Lower leg skin (tissue), 4 donors: ENCODE measurements at regions not wholly inside any gene's neighbourhood (a gene's known extent, or its start where the extent isn't known, plus 50 kb on each side); places are given as distances from the start of the nearest gene placed in this dataset.
A peak's percentile ranks its signal among the peaks of the same experiment; 100 is the strongest.

Experiments
- DNase-seq, 2 donors: peaks; one replicate each; pipeline ENCODE4 v3.0.0-alpha.2; 2019; ENCODE audit warnings: low spot score in 2 of 2
- H3K4me3 ChIP-seq: fragments of 200-600 bp; sonication (generic); 2 replicates; pipeline ENCODE4 v1.5.1; 2017; ENCODE audit warnings: mild to moderate bottlenecking, low read depth; ENCODE audit not compliant: poor library complexity, severe bottlenecking
- POLR2A ChIP-seq, 2 donors: fragments of 450-650 bp; IDR thresholded peaks; one replicate each; pipeline ENCODE4 v1.6.1; 2016 to 2017; ENCODE audit warnings: antibody characterized with exemption in 2 of 2, mild to moderate bottlenecking in 1 of 2, moderate library complexity in 1 of 2
- WGBS, 2 donors: methylation state at CpG; one replicate each; pipeline ENCODE4 v1.1.5; 2018; 5-methylcytosine and 5-hydroxymethylcytosine counted together
- intact Hi-C: fragments of 100-400 bp; cut with DNase I; formaldehyde crosslinking; loops from one replicate; pipeline ENCODE4 v1.15.0; 2023; ENCODE audit warnings: low total_unique reads
- TF ChIP-seq, protein P1 (sequence below), 3 donors: fragments of 450-650 bp; IDR thresholded peaks; one replicate each; pipeline ENCODE4 v1.5.1; 2016; ENCODE audit warnings: antibody characterized with exemption in 3 of 3, mild to moderate bottlenecking in 3 of 3, moderate library complexity in 2 of 3

DNA sequence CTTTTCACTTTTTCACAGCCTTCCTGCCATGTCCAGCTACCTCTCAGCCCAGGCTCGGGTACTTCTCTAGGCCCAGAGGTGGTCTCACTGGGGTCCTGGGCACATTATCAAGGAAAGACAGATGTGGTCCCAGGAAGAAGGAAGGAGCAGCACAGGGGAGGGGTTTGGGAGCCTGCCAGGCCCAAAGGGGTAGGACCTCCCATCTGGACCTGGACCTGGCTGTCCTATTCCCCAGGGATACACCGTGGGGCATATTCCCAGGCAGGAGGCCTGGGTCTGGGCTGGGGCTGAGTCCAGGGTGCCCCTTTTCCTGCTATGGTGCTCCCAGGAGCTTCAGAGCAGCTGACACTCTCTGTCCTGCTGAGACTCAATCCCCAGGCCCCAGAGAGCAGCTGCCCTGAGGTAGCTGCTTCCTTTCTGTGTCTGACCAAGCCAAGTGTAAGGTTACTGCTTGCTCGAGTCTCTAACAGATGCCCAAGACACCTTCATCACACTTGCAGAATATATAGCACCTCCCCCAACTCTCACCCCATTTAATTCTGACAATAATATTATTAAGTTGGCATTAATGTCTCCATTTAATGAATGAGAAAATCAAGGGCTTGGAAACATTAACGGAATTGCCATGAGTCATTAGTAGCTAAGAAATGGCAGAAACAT, 232.0 kb downstream of the BUD13 start:
- DNase-seq, result peak in 1 of 2 donors; percentile 46
- 69 to 84% methylated on average over 4 of the region's 4 CpGs for WGBS, 2 donors
- no peak overlapping the region for H3K4me3 ChIP-seq
- intact Hi-C loops, result no loop called here
- no peak for TF ChIP-seq POLR2A (IDR thresholded peaks at IDR 0.05)
- TF ChIP-seq, protein P1, sequence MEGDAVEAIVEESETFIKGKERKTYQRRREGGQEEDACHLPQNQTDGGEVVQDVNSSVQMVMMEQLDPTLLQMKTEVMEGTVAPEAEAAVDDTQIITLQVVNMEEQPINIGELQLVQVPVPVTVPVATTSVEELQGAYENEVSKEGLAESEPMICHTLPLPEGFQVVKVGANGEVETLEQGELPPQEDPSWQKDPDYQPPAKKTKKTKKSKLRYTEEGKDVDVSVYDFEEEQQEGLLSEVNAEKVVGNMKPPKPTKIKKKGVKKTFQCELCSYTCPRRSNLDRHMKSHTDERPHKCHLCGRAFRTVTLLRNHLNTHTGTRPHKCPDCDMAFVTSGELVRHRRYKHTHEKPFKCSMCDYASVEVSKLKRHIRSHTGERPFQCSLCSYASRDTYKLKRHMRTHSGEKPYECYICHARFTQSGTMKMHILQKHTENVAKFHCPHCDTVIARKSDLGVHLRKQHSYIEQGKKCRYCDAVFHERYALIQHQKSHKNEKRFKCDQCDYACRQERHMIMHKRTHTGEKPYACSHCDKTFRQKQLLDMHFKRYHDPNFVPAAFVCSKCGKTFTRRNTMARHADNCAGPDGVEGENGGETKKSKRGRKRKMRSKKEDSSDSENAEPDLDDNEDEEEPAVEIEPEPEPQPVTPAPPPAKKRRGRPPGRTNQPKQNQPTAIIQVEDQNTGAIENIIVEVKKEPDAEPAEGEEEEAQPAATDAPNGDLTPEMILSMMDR (IDR thresholded peaks at IDR 0.05), result no peak

- 42 to 51% methylated on average over 2 of the region's 2 CpGs for WGBS, 2 donors
- peak in 1 of 2 donors; percentile 65 for DNase-seq
- H3K4me3 ChIP-seq, result no peak overlapping the region
- TF ChIP-seq POLR2A (IDR thresholded peaks at IDR 0.05), result no peak
- TF ChIP-seq, protein P1 (IDR thresholded peaks at IDR 0.05), result no peak
- intact Hi-C loops, result no loop called here
Observed at GRCh38 chr11:116539836-116540418, 232.9 kb downstream of the BUD13 start.

GRCh38 chr11:116539211-116539610, 233.6 kb downstream of the BUD13 start:
- DNase-seq, result peak in 1 of 2 donors; percentile 37
- TF ChIP-seq, protein P1 (IDR thresholded peaks at IDR 0.05), result no peak
- no peak for TF ChIP-seq POLR2A (IDR thresholded peaks at IDR 0.05)
- no peak overlapping the region for H3K4me3 ChIP-seq
- 74 to 85% methylated on average over 4 of the region's 4 CpGs for WGBS, 2 donors
- intact Hi-C loops, result no loop called here

DNA sequence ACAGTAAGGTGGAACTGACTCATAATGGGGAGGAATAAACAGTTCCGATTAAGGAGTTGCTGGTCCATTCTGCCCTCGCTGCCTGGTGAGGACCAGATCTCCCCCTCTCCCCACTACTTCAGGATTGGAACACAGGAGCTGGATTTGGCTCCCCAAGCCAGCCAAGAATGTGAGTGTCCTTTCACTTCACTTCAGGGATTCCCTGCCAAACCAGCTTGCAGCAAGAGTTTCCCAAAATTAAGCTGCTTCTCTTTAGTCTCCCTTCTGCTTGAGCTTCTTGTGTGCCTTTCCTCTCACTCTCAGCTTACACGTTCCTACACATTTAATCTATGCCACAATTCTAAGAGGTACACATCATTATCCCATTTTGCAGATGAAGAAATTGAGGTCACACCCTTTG, 234.1 kb downstream of the BUD13 start:
- 73 to 81% methylated on average over 3 of the region's 3 CpGs for WGBS, 2 donors
- TF ChIP-seq POLR2A (IDR thresholded peaks at IDR 0.05), result no peak
- TF ChIP-seq, protein P1 (IDR thresholded peaks at IDR 0.05), result no peak
- DNase-seq, result peak in 1 of 2 donors; percentile 25
- no peak overlapping the region for H3K4me3 ChIP-seq
- intact Hi-C loops, result no loop called here

- no peak for DNase-seq
- H3K4me3 ChIP-seq, result no peak overlapping the region
- 69 to 82% methylated on average over 11 of the region's 11 CpGs for whole genome bisulfite sequencing, 2 donors
- intact Hi-C loops, result no loop called here
- TF ChIP-seq, protein P1 (IDR thresholded peaks at IDR 0.05), result no peak
- TF ChIP-seq POLR2A (IDR thresholded peaks at IDR 0.05), result no peak
Observed at GRCh38 chr11:116537709-116538108, 235.1 kb downstream of the BUD13 start.
